ENCODE measurements at regions not wholly inside any gene's neighbourhood (a gene's known extent, or its start where the extent isn't known, plus 50 kb on each side); places are given as distances from the start of the nearest gene placed in this dataset.
"Not testable (repeated sequence)": the region's sequence is repeated elsewhere in the genome, so short reads cannot be mapped to it uniquely, and the experiment has no call there.

DNA sequence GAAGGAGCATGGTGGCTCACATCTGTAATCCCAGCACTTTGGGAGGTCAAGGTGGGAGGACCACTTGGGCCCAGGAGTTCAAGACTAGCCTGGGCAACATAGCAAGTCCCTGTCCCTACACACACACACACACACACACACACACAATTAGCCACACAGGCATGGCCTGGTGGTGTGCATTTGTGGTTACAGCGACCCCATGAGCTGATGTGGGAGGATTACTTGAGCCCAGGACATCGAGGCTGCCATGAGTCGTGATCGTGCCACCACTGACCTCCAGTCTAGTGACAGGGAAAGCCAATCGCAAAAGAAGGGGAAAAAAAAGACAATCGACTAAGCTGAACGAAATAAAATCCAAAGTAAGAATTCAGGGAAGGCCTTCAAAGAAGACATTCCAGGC is 67.9 kb downstream of the TBX3 start:
- Histone ChIP-seq H3K9me3 (ENCODE audit: control insufficient read depth, low read length) (no peaks in the 10 kb centered on the region), H3K27me3 (replicated peaks; ENCODE audit: control insufficient read depth, insufficient read depth, low read length, poor library complexity, severe bottlenecking) (no peaks in the 10 kb centered on the region), H3K4me3 (ENCODE audit: insufficient read depth, low read depth, low read length, poor library complexity, severe bottlenecking) (no peak overlapping the region), H3K36me3 (ENCODE audit: control insufficient read depth, insufficient read depth, low read length) (no peaks in the 10 kb centered on the region), H3K27ac (ENCODE audit: insufficient read depth, low read length, poor library complexity, severe bottlenecking) (no peak overlapping the region), H3K4me1 (ENCODE audit: control insufficient read depth, insufficient read depth, low read length, poor library complexity, severe bottlenecking) (no peaks in the 10 kb centered on the region)
- DNase-seq: no peak

DNA sequence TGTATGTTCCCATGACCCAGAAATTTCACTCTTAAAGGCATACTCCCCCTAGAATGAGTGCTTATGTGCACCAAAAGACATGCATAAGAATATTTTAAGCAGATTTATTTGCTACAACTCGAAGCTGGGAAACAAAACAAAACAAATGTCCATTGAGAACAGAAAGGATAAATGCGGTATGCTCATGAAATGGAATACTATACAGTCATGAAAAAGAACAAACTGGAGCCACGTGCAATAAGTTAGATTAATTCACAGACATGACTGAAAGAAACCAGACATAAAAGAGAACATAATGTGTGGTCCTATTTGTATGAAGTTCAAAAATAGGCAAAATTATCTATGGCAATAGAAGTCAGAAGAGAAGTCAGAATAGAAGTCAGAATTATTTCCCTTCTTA is 69.9 kb downstream of the TBX3 start:
- H3K27me3 ChIP-seq (replicated peaks; ENCODE audit: control insufficient read depth, insufficient read depth, low read length, poor library complexity, severe bottlenecking): no peaks in the 10 kb centered on the region
- no peak for DNase-seq
- H3K4me3 ChIP-seq (ENCODE audit: insufficient read depth, low read depth, low read length, poor library complexity, severe bottlenecking): no peak overlapping the region
- H3K9me3 ChIP-seq (ENCODE audit: control insufficient read depth, low read length): no peaks in the 10 kb centered on the region
- H3K4me1 ChIP-seq (ENCODE audit: control insufficient read depth, insufficient read depth, low read length, poor library complexity, severe bottlenecking): no peaks in the 10 kb centered on the region
- H3K36me3 ChIP-seq (ENCODE audit: control insufficient read depth, insufficient read depth, low read length): no peaks in the 10 kb centered on the region
- H3K27ac ChIP-seq (ENCODE audit: insufficient read depth, low read length, poor library complexity, severe bottlenecking): no peak overlapping the region

DNA sequence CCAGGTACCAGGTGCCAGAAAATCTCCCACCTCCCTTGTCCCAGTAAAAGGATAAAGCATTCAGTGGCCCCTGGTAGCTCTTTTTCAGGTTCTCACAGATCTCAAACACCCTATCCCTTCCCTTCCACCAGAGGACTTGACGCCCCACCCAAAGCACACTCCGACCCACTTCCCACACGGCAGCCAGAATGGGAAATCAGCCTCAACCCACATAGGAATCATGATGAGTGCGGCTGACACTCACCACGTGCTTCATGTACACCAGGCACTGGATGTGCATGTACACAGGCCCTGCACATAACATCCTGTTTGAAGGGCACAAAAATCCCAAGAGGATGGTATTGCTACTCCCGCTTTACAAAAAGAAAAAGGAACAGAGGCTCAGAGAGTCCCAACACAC is 71.9 kb downstream of the TBX3 start:
- Histone ChIP-seq H3K4me1 (ENCODE audit: control insufficient read depth, insufficient read depth, low read length, poor library complexity, severe bottlenecking) (no peaks in the 10 kb centered on the region), H3K9me3 (ENCODE audit: control insufficient read depth, low read length) (no peaks in the 10 kb centered on the region), H3K27me3 (replicated peaks; ENCODE audit: control insufficient read depth, insufficient read depth, low read length, poor library complexity, severe bottlenecking) (no peaks in the 10 kb centered on the region), H3K36me3 (ENCODE audit: control insufficient read depth, insufficient read depth, low read length) (no peaks in the 10 kb centered on the region), H3K4me3 (ENCODE audit: insufficient read depth, low read depth, low read length, poor library complexity, severe bottlenecking) (no peak overlapping the region), H3K27ac (ENCODE audit: insufficient read depth, low read length, poor library complexity, severe bottlenecking) (no peak overlapping the region)
- no peak for DNase-seq

DNA sequence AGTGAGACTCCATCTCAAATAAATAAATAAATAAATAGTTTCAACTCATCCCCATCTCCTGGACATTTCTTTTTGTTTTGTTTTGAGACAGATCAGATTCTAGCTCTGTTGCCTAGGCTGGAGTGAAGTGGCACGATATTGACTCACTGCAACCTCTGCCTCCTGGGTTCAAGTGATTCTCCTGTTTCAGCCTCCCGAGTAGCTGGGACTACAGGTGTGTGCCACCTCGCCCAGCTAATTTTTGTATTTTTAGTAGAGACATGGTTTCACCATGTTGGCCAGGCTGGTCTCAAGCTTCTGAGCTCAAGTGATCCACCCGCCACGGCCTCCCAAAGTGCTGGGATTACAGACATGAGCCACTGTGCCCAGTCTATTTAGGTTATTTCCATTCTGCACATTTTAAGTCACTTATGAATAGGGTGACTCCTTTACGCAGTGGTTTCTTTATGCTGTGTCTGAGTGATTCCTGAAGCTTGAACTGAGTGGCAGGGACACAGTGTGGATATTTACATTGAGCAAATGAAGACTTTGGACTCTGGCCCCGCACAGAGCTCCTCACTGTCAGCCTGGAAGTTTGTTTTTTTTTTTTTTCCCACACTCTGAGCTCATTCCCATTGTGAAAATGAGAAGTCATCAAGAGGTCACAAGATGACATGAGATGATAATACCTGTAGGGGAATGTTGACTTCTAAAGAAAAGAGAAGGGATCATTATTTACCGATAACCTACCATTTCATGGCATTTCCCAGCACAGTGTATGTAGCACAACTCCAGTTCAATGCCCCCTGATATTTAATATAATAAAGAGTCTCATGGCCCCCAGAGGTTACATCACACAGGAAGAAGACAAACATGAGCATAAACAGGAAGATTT is 72.6 kb downstream of the TBX3 start:
- H3K4me3 ChIP-seq (ENCODE audit: insufficient read depth, low read depth, low read length, poor library complexity, severe bottlenecking): no peak overlapping the region
- no peaks in the 10 kb centered on the region for H3K9me3 ChIP-seq (ENCODE audit: control insufficient read depth, low read length)
- H3K27me3 ChIP-seq (replicated peaks; ENCODE audit: control insufficient read depth, insufficient read depth, low read length, poor library complexity, severe bottlenecking): no peaks in the 10 kb centered on the region
- H3K36me3 ChIP-seq (ENCODE audit: control insufficient read depth, insufficient read depth, low read length): no peaks in the 10 kb centered on the region
- no peak for DNase-seq
- no peaks in the 10 kb centered on the region for H3K4me1 ChIP-seq (ENCODE audit: control insufficient read depth, insufficient read depth, low read length, poor library complexity, severe bottlenecking)
- no peak overlapping the region for H3K27ac ChIP-seq (ENCODE audit: insufficient read depth, low read length, poor library complexity, severe bottlenecking)

DNA sequence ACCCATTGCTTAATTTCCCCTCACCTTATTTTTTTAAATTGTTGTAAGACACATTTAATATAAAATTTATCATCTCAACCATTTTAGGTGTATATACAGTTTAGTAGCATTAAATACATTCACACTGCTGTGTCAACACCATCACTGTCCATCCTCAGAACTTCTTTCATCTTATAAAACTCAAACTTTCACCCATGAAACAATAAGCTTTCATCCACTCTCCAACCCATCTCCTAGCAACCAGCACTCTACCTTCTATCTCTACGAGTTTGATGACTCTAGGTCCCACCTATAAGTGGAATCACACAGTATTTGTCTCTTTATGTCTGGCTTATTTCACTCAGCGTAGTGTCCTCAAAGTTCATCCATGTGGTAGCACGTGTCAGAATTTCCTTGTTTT is 75.5 kb downstream of the TBX3 start:
- Histone ChIP-seq H3K4me3 (ENCODE audit: insufficient read depth, low read depth, low read length, poor library complexity, severe bottlenecking) (no peak overlapping the region), H3K27ac (ENCODE audit: insufficient read depth, low read length, poor library complexity, severe bottlenecking) (no peak overlapping the region), H3K36me3 (ENCODE audit: control insufficient read depth, insufficient read depth, low read length) (no peaks in the 10 kb centered on the region), H3K27me3 (replicated peaks; ENCODE audit: control insufficient read depth, insufficient read depth, low read length, poor library complexity, severe bottlenecking) (no peaks in the 10 kb centered on the region), H3K4me1 (ENCODE audit: control insufficient read depth, insufficient read depth, low read length, poor library complexity, severe bottlenecking) (no peaks in the 10 kb centered on the region), H3K9me3 (ENCODE audit: control insufficient read depth, low read length) (no peaks in the 10 kb centered on the region)
- DNase-seq: no peak

DNA sequence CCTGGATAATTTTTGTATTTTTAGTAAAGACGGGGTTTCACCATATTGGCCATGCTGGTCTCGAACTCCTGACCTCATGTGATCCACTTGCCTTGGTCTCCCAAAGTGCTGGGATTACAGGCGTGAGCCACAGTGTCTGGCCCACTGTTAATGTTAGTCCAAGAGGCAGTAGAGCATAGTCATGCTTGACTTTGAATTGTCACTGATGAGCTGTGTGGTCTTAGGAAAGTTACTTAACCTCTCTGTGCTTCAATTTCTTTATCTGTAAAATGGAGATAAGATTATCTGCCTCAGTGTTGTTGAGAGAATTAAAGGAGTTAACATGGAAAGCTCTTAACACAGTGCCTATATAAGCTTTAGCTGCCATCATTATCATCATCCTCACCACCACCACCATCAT is 78.1 kb downstream of the TBX3 start:
- Histone ChIP-seq H3K27ac (ENCODE audit: insufficient read depth, low read length, poor library complexity, severe bottlenecking) (no peak overlapping the region), H3K36me3 (ENCODE audit: control insufficient read depth, insufficient read depth, low read length) (no peaks in the 10 kb centered on the region), H3K27me3 (replicated peaks; ENCODE audit: control insufficient read depth, insufficient read depth, low read length, poor library complexity, severe bottlenecking) (no peaks in the 10 kb centered on the region), H3K4me1 (ENCODE audit: control insufficient read depth, insufficient read depth, low read length, poor library complexity, severe bottlenecking) (no peaks in the 10 kb centered on the region), H3K9me3 (ENCODE audit: control insufficient read depth, low read length) (no peaks in the 10 kb centered on the region), H3K4me3 (ENCODE audit: insufficient read depth, low read depth, low read length, poor library complexity, severe bottlenecking) (no peak overlapping the region)
- no peak for DNase-seq

DNA sequence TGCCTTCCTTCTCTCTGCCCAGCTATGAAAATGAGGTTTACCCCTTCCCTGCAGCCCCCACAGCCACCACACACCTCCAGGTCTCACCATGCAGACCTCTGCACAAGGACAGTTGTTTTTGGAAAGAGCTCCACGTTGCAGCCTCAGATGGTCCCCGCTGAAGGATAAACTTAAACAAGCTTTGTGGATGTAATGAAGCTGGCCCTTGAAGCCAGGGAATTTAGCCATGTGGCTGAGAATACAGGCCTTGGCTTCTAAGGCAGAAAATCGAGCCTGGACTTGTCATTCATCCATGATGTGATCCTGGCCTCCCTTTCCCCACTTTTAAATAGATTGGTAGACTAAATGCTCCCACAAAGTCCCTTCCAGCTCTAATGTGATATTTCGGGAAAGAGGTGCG is 79.4 kb downstream of the TBX3 start:
- no peaks in the 10 kb centered on the region for H3K9me3 ChIP-seq (ENCODE audit: control insufficient read depth, low read length)
- no peak overlapping the region for H3K27ac ChIP-seq (ENCODE audit: insufficient read depth, low read length, poor library complexity, severe bottlenecking)
- no peaks in the 10 kb centered on the region for H3K4me1 ChIP-seq (ENCODE audit: control insufficient read depth, insufficient read depth, low read length, poor library complexity, severe bottlenecking)
- no peaks in the 10 kb centered on the region for H3K36me3 ChIP-seq (ENCODE audit: control insufficient read depth, insufficient read depth, low read length)
- no peak for DNase-seq
- H3K4me3 ChIP-seq (ENCODE audit: insufficient read depth, low read depth, low read length, poor library complexity, severe bottlenecking): no peak overlapping the region
- H3K27me3 ChIP-seq (replicated peaks; ENCODE audit: control insufficient read depth, insufficient read depth, low read length, poor library complexity, severe bottlenecking): no peaks in the 10 kb centered on the region

DNA sequence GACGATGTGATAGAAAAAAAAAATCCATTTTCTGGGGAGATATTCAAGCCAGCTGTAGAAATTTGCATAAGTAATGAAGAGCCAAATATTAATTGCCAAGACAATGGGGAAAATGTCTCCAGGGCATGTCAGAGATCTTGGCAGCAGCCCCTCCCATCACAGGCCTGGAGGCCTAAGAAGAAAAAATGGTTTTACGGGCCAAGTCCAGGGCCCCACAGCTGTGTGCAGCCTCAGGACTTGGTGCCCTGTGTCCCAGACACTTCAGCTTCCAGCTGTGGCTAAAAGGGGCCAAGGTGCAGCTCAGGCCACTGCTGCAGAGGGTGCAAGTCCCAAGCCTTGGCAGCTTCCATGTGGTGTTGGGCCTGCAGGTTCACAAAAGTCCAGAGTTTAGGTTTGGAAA is 83.4 kb downstream of the TBX3 start:
- DNase-seq; H3K4me1 ChIP-seq (ENCODE audit: control insufficient read depth, insufficient read depth, low read length, poor library complexity, severe bottlenecking); H3K36me3 ChIP-seq (ENCODE audit: control insufficient read depth, insufficient read depth, low read length); H3K27ac ChIP-seq (ENCODE audit: insufficient read depth, low read length, poor library complexity, severe bottlenecking); H3K4me3 ChIP-seq (ENCODE audit: insufficient read depth, low read depth, low read length, poor library complexity, severe bottlenecking); H3K27me3 ChIP-seq (replicated peaks; ENCODE audit: control insufficient read depth, insufficient read depth, low read length, poor library complexity, severe bottlenecking); H3K9me3 ChIP-seq (ENCODE audit: control insufficient read depth, low read length): not testable (repeated sequence)

DNA sequence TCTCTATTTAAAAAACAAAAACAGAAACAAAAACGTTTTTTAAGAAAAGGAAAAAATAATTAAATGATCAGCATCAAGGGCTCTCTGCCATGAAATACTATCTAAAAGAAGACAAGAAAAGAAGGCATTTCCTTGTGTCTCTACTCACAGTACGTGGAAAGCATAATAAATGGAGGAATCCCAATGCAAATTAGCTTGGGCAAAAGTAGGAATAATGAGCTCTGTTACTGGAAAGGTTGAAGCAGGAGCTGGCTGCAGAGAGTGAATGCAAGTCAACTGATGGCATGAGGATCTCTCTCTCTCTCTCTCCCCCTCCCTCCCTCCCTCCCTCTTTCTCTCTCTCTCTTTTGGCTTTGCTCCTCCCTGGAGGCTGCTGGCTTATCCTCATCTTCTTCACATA is 85.9 kb downstream of the TBX3 start:
- H3K4me1 ChIP-seq (ENCODE audit: control insufficient read depth, insufficient read depth, low read length, poor library complexity, severe bottlenecking): no peaks in the 10 kb centered on the region
- H3K36me3 ChIP-seq (ENCODE audit: control insufficient read depth, insufficient read depth, low read length): no peaks in the 10 kb centered on the region
- no peak overlapping the region for H3K4me3 ChIP-seq (ENCODE audit: insufficient read depth, low read depth, low read length, poor library complexity, severe bottlenecking)
- no peak for DNase-seq
- H3K27ac ChIP-seq (ENCODE audit: insufficient read depth, low read length, poor library complexity, severe bottlenecking): no peak overlapping the region
- H3K27me3 ChIP-seq (replicated peaks; ENCODE audit: control insufficient read depth, insufficient read depth, low read length, poor library complexity, severe bottlenecking): no peaks in the 10 kb centered on the region
- no peaks in the 10 kb centered on the region for H3K9me3 ChIP-seq (ENCODE audit: control insufficient read depth, low read length)

DNA sequence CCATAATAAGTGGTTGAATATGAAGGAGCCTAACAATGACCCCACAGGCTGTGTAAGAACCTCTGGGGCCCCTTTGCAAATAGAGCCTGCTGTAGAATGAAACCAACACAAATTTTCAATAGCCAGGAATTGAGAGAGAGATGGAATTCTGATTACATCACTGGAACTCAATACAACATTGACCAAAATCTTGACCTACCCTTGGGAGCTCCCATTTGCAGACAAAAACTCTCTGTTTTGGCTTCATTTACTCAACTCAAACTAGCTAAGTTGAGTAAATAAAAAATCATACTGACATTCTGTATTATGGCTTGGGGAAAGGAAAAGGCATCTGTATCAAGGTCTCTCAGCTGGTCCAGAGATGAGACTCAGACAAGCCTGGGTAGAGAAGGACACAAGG is 91.0 kb downstream of the TBX3 start:
- Histone ChIP-seq H3K27me3 (replicated peaks; ENCODE audit: control insufficient read depth, insufficient read depth, low read length, poor library complexity, severe bottlenecking) (no peaks in the 10 kb centered on the region), H3K9me3 (ENCODE audit: control insufficient read depth, low read length) (no peaks in the 10 kb centered on the region), H3K27ac (ENCODE audit: insufficient read depth, low read length, poor library complexity, severe bottlenecking) (no peak overlapping the region), H3K4me1 (ENCODE audit: control insufficient read depth, insufficient read depth, low read length, poor library complexity, severe bottlenecking) (no peaks in the 10 kb centered on the region), H3K4me3 (ENCODE audit: insufficient read depth, low read depth, low read length, poor library complexity, severe bottlenecking) (no peak overlapping the region), H3K36me3 (ENCODE audit: control insufficient read depth, insufficient read depth, low read length) (no peaks in the 10 kb centered on the region)
- no peak for DNase-seq

Measured in effector memory CD4-positive, alpha-beta T cell (primary cell).